Right lung (tissue), 2 donors: ENCODE measurements at regions not wholly inside any gene's neighbourhood (a gene's known extent, or its start where the extent isn't known, plus 50 kb on each side); places are given as distances from the start of the nearest gene placed in this dataset.
A peak's percentile ranks its signal among the peaks of the same experiment; 100 is the strongest.
"Not testable (repeated sequence)": the region's sequence is repeated elsewhere in the genome, so short reads cannot be mapped to it uniquely, and the experiment has no call there.

ENCODE experiments used
- DNase-seq, 2 donors: peaks; one replicate each; pipeline ENCODE4 v3.0.0-alpha.2; 2013

DNA sequence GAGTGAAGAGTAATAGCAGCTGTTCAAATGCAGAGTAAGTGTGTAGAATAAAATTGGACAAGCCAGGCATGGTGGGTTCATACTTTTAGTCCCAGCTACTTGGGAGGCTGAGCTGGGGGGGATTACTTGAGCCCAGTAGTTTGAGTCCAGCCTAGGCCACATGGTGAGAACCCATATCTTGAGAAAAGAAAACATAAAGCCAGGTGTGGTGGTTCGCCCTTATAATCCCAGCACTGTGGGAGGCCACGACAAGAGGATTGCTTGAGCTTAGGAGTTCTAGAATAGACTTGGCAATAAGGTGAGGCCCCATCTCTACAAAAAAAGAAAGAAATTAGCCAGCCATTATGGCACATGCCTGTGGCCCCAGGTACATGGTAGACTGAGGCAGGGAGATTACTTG lies 1241.1 kb downstream of the UQCRFS1 start:
- no peak for DNase-seq

DNA sequence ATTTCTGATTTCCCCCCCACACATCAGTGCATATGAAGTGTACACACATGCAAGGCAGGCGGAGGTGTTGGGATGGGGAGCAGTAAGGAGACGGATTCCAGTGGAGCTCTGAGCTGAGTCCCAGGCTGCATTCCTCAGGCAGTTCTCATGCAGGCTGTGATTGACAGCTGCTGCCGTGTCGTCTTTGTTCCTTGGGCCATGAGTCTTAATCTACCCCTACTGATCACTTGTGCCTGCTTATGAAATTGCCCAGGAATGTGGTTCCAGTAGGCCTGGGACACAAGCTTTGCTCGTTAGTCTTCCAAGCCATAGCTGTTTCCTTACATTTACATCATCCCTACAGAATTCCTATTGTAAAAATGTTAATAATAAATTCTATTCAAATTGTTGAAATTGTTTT lies 1241.9 kb downstream of the UQCRFS1 start:
- DNase-seq = no peak

DNA sequence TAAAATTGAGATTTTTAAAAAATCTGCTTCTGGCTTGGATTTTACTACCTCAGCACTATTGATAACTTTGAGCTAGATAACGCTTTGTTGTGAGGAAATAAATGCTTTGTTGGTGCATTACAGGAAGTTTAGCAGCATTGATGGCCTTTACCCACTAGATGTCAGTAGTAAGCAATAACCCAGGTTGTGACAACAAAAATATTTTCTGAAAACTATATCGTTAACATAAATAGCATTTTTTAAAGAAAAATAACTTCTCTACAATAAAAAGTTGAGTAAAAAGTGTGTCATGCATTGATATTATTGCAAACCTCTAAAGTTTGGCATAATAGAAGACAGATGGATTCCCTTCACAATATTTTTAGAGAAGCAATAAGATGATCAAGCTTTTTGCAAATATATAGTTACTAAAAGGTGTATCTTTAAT lies 1246.5 kb downstream of the UQCRFS1 start:
- no peak for DNase-seq

DNA sequence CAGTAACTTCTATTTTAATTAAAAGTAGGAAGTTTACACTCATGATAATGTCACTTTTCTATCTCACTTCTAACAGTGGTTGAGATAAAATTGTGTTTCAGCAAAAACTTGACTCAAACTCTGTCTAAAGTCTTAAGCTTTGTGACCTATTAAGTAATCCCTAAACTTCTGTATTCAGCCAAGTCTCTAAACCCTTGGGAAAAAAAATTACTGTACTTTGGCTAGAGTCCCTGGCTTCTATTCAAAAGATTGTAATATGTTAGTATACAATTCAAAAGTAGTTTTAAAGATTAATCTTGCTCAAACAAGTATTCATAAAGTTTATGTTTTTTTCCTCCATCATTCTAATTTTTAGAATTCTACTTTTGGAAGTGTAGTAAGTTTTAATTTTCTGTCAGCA lies 1248.8 kb downstream of the UQCRFS1 start:
- DNase-seq = peak; percentile 62 to 63

DNA sequence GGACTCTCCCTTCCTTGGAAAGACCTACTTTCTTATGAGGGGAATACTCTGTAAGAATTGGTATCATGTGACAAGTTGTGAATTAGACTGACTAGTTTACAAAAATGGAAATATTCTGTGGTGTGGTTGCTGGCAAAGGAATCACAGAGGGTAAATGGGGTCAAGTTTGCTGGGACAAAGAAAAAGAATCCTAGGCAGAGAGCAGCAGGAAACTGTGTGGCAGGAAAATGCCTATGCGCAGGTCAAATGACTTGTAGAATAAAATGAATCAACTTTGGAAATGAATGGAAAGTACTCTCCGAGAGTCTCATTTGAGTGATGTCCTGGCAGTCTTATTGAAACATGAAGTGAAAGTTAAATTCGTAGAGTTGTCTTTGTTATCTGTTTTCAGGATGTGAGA lies 1250.7 kb downstream of the UQCRFS1 start:
- no peak for DNase-seq

DNA sequence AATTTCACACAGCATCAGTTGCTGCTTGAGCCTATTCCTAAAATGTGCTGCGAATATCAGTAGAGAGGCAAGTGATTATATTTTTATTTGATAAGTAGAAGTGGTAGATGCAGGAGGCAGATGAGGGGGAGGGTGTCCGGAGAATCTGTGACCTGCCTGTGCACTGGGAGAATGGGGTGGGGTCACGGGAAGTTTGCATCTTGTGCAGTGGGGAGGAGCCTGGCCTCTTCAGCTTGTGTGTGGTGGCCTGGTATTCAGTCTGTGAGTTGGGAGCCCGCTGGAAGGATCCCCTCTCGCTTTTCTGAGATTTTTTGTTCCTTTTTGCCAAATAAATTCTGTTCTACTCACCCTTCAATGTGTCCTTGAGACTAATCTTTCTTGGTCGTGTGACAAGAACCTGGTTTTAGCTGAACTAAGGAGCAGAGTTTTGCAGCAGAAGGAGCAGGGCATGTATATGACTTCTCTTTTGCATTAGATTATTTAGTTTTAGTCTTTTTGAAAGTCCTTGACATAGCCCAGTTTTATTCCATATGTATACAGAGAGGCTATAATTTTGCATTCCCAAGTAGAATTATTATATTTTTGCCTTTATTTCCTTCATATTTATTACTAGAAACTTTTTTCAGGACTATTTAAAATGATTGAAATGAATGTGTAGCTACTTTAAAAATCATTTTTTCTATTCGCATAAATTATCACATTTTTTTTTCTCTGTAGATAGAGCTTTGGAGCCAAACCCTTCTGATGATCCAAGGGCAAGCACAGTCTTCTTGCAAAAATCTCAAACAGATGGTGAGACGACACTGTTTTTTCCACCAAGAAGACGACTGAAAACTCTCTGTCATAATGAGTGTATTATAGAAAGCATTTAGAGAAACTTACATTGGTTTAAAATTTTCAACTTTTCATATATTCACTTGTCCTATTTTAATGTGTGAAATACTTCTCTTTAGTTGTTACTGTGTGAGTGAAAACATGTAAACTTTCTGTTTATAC lies 1257.2 kb downstream of the UQCRFS1 start:
- DNase-seq = no peak

DNA sequence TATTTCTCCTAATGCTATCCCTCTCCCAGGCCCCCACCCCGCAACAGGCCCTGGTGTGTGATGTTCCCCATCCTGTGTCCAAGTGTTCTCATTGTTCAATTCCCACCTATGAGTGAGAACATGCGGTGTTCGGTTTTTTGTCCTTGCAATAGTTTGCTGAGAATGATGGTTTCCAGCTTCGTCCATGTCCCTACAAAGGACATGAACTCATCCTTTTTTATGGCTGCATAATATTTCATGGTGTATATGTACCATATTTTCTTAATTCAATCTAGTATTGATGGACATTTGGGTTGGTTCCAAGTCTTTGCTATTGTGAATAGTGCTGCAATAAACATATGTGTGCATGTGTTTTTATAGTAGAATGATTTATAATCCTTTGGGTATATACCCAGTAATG lies 1270.3 kb downstream of the UQCRFS1 start:
- not testable (repeated sequence) for DNase-seq

DNA sequence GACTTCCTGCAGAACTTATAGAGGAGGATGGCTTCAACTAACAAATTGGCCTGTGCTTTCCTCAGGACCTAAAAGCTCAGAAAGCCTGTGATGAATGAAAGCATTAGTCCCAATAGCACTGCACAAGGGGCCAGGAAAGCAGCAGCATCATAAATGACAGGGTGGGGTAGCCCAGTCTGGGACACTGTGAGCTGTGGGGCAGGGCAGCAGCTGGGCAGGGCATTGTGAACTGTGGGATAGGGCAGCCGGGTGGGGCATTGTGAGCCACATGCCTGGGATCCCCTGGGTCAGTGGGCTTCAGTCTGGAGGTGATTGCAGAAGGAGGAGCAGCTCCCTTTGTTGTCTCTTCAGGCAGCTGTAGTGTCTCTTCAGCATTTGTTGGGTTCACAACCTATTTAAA lies 1276.8 kb downstream of the UQCRFS1 start:
- DNase-seq = no peak

DNA sequence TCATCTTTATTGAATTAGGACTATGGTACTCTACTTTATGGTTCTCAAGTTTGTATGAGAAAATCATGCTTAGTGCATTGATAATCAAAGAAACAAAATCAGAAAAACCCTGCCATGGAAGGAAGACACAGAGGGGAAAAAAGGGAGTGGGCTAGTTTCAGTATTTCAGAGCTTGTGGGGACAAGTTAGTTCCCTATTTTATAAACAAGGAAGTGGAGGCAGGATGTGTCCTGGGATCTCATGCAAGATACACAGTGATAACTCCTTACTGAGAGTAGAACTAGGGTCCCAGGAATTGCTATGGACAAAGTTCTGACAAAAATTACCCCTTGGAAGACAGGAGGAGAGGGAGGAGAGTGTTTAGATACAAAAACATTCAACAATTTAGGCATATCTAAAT lies 1277.3 kb downstream of the UQCRFS1 start:
- no peak for DNase-seq

DNA sequence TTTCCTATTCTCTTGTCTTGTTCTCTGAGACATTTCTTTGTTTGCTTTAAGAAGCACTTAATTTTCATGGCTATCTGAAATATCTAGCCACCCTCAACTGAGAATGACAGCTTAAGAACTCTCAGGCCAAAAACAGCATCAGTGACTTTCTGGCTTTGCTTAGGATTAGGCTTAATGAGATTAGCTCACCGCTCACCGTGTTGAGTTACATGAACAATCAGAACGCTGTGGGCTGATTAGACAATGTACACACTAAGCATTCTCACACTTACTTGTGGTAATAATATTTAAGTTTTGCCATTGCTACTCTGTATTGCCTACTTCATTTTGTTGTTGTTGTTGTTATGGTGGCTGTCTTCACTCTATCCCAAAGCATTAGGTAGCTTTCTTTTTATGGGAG lies 1283.6 kb downstream of the UQCRFS1 start:
- no peak for DNase-seq

DNA sequence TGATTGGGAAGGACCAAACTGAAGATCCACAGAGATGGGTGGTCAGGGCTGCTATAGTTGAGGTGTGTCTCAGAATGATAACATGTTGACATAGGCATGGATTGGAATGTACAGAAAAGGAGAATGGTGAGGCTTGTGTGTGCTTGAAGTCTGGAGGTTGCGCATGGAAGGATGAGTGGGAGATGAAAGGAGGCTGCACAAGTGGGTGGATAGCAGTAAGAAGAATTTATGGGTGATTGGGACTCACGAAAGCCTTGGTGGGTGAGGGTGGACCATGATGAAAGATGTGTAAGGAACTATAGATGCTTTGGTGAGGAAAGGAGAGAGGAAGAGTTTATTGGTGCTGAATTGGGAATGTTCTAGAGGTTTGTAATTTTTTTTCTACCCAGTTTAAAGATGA lies 1287.7 kb downstream of the UQCRFS1 start:
- DNase-seq = no peak

DNA sequence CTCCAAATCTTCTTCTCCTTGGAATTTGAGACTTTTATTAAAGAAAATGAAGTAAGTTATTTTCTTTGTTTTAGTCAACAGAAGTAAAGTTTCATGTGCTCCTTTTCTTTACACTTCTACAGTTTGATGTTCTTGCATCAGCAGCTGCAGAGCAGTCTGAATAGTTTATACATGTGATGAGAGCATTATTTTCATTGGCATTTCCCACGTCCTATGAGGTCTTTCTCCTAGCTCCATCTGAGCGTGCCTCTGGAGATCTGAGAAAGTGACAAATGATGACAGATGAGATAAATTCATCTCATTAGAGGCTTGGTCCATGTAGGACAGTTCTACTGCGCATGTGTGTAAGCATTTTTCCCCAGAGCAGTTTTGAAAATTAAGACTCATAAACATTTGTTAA lies 1290.0 kb downstream of the UQCRFS1 start:
- DNase-seq = no peak

DNA sequence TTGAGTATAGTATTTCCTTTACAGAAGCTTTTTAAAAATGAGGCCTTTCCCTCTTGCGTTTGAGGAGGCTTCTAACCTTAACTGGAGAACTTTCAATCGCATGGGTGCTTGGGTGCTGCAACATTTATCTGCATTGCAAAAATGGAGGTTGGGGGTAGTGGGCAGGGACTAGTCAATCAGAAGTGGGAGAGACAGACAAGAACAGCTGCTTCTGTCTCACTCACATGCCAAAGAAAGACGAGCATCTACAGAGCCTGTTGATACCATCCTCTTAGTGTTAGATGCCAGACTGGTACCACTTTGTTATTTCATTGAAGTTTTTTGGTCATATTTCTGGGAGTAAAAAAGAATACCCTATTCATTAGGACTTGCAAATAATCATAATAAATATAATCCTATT lies 1292.2 kb downstream of the UQCRFS1 start:
- no peak for DNase-seq

DNA sequence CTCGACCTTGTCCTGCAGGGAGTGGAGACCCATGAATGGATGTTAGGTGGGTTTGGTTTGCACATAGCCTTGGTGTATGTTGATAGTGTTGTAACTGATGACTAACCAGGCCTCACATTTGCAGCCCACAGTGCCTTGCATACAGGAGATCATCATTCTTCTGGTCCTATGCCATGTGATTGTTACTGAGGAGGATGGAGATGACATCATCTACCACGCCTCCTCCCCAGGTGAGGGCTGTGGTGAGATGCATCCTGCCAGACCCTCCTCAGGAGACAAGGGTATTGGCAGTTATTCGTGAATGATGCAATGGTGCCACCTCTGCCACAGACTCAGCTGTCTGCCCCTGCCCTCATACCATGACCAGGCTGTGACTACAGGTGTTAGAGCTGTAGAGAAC lies 1294.1 kb downstream of the UQCRFS1 start:
- no peak for DNase-seq

DNA sequence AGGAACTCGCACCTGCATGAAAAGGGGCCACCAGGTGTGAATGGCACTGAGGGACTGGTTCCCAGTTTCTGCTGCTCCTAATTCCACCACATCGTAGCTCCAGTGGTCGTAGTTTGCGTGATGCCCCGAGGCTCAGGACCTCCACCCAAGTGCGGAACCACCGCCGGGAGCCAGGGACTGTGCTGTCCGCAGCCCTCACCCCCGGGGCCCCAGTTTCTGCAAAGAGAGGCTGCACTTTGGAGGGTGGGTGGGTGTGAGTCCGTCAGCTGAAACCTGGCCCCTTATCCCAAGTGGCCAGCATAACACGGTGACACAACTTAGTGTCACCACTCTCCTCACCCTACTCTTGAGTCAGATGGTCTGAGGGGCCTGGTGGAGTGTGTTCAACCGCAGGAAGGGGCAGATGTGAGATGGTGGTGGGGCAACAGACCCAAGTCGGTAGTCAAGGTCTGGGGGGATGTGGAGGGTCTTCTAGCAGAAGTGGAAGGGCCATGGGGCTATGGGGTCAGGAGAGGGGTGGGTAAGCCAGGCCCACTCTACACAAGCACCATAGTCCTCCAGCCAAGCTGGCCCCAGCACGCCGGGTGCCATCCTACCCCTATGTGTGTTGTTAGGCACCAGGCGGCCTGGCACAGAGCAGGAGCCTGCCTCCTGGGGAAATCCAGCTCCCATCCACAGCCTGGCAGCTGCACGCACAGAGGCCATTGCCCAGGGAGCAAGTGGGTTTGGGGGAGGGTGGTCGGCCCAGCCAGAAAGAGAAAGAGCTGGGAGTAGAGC lies 1301.6 kb downstream of the UQCRFS1 start:
- no peak for DNase-seq

DNA sequence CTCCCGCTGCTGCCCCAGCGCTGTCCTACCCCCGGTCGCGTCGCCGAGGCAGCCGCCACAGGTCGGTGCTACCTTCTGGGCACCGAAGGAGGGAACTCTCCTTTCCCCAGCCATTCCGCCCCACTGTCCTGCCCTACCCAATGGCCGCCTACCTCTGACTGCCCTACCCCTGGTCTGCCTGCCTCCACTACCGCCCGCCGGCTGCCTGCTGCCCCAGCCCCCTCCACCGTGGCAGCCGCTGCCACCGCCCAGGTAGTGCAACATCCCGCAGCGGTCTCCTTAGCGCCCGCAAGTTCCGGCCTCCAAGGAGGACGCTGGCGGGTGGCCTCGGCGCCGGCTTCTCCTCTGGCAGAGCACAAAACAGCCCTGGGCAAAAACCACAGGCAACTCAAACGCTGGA lies 1303.1 kb downstream of the UQCRFS1 start:
- no peak for DNase-seq

DNA sequence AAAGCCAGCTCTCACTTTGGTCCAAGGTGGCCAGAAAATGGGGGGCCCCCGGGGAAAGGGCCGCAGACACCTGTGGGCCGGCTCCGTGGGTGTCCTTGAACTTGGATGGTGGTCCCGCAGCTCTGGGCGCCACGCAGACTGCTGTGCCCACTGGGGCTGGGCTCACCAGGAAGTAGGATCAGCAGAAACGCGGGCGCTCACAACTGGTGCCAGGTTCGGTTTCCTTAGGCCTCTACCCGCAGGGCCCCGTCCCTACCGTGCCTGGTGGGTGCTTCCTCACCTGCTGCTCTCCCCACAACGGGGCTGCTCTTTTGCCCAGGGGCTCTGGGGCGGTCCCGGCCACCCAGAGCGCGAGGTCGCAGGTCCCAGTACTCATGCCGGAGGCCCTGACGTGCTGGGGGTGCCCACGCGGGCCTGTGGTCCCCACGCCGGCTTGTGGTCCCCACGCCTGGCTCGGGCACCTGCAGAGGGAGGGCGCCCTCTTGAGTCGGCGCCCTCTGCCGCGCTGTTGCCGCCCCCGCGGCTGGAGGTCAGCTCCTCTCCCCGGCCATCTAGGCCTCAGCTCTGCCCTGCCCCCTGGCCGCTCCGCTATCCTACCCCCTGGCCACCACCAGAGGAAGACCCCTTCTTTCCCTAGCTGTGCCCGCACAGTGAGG lies 1303.6 kb downstream of the UQCRFS1 start:
- DNase-seq = no peak

DNA sequence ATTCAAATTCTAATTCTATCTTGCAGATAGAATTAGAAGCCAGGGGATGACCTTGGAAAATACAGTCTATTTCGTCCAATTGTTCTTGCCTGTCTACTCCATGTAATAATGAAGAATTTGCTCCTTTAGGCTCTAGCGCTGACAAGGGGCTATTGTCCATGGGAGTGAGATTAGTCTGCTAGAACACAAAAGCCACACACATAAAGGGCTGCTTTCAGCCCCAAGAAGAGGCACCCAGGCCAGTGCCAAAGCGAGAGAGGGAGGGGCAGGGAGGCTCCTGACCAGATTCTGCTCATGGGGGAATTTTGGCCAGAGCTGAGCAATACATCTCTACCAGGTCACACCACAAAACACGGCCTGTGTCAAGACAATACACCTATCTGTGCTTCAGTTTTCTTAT lies 1306.9 kb downstream of the UQCRFS1 start:
- DNase-seq = no peak

DNA sequence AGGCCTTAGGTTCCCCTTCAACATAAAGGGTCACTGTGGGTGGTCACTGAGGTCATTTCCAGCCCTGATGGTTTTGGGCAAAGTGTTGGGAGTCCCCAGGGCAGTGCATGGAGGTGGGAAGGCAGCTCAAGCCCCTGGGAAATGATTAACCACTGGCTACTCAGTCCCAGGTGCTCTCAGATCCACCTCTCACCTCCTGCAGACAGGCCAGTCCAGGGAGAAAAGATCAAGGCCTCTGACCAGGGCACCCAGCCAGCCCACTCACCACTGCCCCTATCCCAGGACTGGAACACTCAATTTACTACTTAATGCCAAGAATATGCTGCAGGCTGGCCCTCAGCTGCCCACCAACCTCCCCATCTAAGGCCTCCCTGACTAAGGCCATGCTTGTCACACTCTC lies 1307.9 kb downstream of the UQCRFS1 start:
- no peak for DNase-seq

DNA sequence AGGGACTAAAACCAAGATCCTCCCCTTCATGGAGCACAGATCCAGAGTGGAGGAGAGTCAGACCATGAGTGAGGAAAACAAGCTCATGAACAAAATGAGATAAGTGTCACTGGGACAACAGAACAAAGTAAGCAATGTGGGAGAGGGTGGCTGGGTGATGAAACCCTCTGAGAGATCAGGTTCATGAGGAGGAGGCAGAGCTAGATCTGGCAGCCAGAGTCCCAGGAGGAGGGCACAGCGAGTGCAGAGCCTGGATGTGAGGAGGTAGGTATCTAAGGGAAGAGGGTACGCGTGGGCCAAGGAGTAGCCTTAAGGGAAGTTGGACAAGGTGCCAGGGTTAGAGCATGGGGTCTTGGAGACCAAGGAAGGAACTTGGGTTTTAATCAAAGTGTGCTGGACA lies 1311.9 kb downstream of the UQCRFS1 start:
- no peak for DNase-seq

DNA sequence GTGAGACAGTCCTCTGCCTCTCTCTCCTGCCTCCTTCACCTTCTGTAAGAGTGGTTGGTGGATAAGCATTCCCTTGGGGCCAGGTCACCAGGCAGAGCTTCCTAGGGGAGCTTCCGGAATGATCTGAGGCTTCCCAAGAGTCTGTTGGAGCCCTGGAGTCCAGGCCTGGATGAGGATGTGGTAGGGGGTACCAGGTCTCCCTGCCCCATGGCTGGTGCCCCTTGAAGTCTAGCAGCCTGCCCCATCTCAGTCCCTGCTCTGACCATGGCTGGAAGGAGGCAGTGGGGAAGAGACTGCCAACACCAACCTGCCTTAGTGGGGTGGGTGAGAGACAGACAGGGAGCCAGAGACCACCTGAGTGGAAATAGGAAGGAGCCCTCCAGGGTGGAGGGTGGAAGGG lies 1316.9 kb downstream of the UQCRFS1 start:
- no peak for DNase-seq
